GM19035 (cell line): ENCODE measurements at regions not wholly inside any gene's neighbourhood (a gene's known extent, or its start where the extent isn't known, plus 50 kb on each side); places are given as distances from the start of the nearest gene placed in this dataset.
"Not testable (repeated sequence)": the region's sequence is repeated elsewhere in the genome, so short reads cannot be mapped to it uniquely, and the experiment has no call there.

Experiments
- ATAC-seq: cut with Tn5 transposase; IDR thresholded peaks from one replicate; pipeline ENCODE4 v1.9.1; 2021; ENCODE audit not compliant: unreplicated experiment

DNA sequence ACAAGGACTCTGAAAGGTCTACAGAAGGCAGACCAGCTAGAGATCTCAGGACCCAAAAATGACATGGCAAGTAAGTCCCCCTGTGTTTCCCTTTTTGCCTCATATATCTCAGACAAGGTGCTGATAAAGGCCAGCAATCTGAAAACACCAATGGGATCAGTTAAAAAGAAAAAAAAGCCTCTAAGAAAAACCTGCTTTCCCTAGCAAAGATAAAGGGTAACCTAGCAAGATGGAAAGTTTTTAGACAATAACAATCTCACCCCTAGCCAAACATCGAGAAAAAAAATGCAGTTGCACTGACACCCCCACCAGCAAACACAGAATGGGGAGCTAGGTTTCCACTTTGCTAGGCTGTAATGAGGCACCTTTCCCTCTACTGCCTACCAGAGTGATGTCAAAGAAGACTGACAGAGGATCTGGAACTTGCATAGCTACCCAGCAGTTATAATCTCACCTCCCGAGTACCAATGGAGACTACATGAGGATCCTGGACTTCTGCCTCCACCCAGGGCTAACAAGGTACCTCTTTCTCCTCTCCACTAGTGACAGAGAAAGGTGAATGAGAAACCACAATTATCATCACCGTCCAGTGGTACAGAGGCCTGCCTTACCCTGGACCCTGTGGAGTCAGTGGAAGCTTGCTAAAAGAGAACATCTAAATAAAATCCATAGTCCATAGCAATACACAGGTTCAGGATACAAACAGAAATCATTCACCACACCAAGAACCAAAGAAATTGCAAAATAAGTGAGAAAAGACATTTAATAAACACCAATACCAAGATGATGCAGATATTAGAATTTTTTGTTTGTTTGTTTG, 240.8 kb downstream of the ARHGAP12 start:
- no peak for ATAC-seq

- ATAC-seq, result no peak
These were observed 242.0 kb downstream of the ARHGAP12 start for GRCh38 chr10:31686599-31686998.

DNA sequence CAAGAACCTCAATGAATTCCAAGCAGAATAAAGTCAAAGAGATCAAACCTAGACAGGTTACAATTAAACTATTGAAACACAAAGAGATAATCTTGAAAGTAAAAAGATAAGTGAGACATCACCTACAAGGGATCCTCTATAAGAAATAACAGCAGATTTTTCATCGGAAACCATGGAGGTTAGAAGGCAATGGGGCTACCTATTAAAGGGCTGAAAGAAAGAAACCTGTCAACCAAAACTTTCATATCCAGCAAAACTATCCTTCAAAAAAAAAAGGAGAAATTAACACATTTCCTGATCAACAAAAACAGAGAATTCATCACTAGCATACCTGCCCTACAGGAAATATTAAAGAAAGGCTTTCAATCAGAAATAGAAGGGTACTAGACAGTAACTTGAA, 244.9 kb downstream of the ARHGAP12 start:
- ATAC-seq, result no peak

DNA sequence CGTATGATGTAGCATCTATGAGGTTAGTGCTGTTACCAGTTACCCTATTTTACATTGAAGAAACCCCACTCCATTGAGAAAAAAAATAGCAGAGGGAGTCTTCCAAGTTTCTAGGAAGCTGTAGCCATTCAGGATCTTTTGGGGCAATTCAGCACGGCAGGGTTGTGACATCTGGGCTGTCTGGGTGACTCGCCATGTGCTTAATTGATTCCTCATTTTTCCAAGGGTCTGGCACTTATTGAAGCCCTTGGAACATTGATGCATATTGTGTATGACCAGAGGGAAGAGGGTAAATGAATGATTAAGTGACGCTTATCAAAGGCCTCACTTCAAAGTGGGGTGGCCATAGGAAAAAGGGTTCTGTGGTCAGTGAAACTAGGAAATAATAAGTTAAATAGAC, 248.7 kb downstream of the ARHGAP12 start:
- no peak for ATAC-seq

- ATAC-seq, result no peak
These were observed 249.8 kb downstream of the ARHGAP12 start for GRCh38 chr10:31678575-31679516.

DNA sequence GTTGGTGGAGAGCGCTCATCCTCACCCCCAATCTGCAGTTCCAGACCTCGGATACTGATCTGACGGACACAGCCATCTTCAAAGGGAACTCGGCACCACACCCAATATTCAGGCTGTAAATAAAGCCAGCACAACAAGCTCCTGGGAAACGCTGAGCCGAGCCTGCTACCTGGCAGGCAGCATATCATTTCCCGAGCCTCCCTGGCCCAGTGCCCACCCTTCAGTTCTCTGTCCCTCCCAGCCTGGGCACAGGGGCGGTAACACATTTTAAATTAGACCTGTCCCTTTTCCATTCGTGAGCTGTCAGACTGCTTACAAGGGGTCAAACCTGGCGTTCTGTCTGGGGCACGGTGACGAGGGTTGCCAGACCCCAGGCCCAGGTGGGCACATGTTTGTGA, 250.5 kb downstream of the ARHGAP12 start:
- ATAC-seq, result no peak

GRCh38 chr10:31677195-31678138, 251.2 kb downstream of the ARHGAP12 start:
- no peak for ATAC-seq

DNA sequence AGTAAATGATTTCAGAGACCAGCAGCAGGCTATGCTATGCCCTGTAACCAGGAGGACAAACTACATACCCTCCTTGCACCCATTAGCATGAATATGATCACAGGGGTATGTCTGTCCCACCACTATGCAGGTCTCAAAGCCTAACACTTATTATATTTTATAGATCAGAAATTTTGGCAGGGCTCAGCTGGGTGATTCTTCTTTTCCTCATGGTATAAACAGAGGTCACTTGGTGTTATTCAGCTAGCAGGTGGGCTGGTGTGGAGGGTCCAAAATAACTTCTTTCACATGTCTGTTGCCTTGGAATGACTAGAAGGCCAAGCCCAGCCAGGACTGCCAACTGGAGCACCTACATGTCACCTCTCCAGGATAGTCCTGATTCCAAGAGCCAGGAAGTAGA, 252.9 kb downstream of the ARHGAP12 start:
- ATAC-seq, result no peak

DNA sequence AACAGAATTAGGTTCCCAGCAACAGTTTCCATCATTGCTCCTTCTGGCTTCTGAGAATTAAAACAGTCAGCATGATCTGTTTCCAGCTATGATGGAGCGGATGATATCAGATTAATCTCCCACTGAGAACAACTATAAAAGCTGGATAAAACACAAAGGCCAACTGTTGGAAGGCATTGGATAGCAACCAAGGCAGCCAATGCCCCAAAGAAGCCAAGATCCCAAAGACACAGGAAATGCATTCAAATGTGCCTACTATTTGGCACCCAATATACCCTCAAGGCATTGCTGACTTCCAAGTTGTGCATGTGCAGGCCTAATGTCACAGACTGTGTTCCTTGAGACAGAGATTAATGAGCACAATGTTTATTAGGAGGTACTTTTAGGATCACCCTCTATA, 259.3 kb downstream of the ARHGAP12 start:
- ATAC-seq, result no peak

GRCh38 chr10:31668326-31668725, 260.3 kb downstream of the ARHGAP12 start:
- no peak for ATAC-seq

DNA sequence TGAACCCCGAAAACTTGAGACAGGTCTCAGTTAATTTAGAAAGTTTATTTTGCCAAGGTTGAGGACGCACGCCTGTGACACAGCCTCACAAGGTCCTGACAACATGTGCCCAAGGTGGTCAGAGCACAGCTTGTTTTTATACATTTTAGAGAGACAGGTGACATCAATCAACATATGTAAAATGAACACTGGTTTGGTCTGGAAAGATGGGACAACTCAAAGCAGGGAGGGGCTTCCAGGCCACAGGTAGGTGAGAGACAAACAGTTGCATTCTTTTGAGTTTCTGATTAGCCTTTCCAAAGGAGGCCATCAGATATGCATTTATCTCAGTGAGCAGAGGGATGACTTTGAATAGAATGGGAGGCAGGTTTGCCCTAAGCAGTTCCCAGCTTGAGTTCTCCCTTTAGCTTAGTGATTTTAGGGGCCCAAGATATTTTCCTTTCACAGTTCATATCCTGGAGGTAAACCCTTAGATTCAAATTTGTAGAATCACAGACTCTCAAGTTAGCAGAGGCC, 262.8 kb downstream of the ARHGAP12 start:
- ATAC-seq, result not testable (repeated sequence)

- ATAC-seq, result no peak
These were observed 263.8 kb downstream of the ARHGAP12 start for GRCh38 chr10:31664803-31665202.

DNA sequence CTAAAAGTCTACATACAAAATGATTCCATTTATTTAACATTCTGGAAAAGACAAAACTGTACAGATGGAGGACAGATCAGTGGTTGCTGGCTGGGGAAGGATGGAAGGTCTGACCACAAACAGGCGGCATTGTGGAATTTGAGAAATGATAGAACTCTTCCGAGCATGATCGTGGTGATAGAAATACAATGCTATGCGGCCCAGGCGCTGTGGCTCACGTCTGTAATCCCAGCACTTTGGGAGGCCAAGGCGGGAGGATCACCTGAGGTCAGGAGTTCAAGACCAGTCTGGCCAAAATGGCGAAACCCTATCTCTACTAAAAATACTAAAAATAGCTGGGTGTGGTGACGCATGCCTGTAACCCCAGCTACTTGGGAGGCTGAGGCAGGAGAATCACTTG, 264.6 kb downstream of the ARHGAP12 start:
- ATAC-seq, result not testable (repeated sequence)

DNA sequence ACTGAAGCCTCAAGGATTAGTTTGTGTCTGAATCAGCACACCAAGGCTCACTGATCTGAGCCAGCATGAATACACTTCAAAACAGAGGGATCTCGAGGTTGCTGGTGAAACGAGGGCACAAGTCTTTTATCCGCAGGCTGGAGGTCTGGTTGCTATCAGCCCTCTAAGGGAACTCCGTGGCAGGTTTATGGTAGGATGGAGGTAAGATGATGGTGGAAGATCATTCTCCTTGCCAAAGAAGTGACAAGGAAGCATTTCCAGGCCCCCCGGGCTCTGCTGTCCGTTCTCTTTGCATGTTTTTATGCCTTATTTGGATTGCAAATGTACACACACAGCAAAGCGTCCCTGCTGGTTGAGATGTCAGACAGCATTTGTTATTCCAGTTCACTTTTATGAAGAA, 268.3 kb downstream of the ARHGAP12 start:
- no peak for ATAC-seq

GRCh38 chr10:31659665-31660064, 269.0 kb downstream of the ARHGAP12 start:
- ATAC-seq, result no peak

DNA sequence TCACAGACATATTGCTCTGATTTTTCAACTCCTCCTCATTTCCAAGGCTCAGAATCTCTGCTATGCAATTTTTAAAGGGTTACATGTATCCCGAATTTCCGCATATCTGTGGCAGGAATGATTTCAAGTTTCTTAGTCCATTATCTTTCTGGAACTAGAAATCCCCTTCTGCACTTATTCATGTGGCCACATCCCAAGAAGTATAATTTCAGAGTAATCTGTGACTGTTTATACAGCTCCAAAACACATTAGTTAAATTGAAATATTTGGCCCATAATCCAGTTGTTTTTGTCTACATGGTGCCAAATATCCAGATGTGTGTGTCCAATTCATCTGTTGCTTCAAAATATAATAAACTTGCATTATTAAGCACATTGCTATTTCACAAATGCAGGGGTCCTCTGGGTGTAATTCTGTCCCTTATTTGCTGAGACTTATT, 271.2 kb downstream of the ARHGAP12 start:
- no peak for ATAC-seq

DNA sequence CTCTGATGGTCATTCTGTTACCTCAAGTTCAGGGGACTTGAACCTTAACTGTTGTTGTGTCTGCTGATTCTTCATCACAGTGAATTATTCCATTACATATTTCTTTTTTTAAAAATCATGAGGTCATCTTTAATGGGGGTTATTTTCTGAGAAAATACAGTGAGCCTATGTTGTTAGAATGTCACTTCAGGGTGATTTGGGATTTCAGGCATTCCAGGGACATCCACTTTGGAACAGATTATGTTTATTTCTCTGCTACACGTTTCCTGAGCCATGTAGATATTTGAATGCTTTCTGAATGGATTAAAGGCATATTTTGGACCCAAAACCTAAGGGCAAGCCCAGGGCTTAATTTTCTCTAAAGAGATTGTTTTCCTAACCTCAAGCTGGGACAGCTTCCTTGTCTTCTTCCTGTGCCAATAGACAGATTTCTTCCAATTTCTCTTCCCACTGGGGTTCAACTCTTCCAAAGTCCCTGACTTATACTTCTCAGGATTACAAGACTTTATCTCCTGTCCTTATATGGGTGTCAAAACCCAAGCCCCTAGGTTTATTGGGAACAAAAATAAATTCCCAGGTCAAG, 271.7 kb downstream of the ARHGAP12 start:
- ATAC-seq, result no peak

GRCh38 chr10:31652038-31652437, 276.6 kb downstream of the ARHGAP12 start:
- ATAC-seq, result no peak

DNA sequence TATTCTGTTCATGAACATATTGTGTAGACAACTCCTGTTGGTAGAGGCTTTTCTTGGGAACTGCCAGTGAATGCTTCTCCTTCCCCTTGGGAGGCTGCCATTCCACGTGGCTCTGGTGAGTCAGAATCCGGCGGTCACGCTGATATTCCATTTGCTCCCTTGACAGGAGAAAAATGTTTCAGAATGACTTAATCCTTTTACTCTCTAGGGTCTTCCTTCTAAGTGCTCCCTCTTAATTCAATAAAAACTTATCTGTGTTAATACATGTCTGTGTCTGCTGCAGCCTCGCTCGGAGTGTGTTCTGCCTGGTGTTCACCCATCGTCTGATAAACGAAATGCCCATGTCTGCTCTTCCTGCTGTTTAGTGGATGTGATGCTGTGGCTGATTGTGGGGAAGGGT, 278.6 kb downstream of the ARHGAP12 start:
- ATAC-seq, result no peak

DNA sequence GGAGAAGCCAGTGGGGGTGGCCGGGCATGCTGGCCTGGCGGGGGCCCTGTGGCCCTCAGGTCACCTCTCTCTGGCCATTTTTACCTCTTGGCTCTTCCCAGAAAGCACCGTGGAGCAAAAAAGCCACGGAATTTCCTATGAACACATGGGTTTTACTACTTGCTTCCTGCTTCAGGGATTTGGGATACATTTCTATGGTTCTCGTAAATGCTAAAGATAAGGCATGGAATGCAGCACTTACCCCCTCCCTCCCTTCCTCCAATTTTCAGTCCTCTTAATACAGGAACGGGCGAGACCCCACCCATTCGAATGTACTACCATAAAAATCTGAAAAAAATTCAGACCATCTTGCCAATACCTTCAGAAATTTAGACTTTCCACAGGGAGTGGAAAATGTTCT, 279.7 kb downstream of the ARHGAP12 start:
- no peak for ATAC-seq
